ENCODE measurements at regions not wholly inside any gene's neighbourhood (a gene's known extent, or its start where the extent isn't known, plus 50 kb on each side); places are given as distances from the start of the nearest gene placed in this dataset.

- Histone ChIP-seq H3K27me3 (ENCODE audit: insufficient read depth, low read length) (peaks cover 27% of the 10 kb centered on the region), H3K9me3 (ENCODE audit: control insufficient read depth in 1 of 2, insufficient read depth in 1 of 2, low read depth in 1 of 2, low read length in 2 of 2) (no peaks in the 10 kb centered on the region), H3K9me2 (ENCODE audit: insufficient read depth) (no peaks in the 10 kb centered on the region), H3K4me1 (ENCODE audit: control insufficient read depth in 1 of 2, insufficient read depth in 2 of 2, low read length in 2 of 2) (no peaks in the 10 kb centered on the region), H3K79me2 (ENCODE audit: insufficient read depth, low read length) (no peaks in the 10 kb centered on the region), H4K20me1 (ENCODE audit: insufficient read depth) (no peaks in the 10 kb centered on the region), H2AFZ (ENCODE audit: low read depth, low read length, poor library complexity, severe bottlenecking) (no peak overlapping the region), H3K4me3 (replicated peaks in 1 of 2; ENCODE audit: low read depth in 1 of 2, low read length in 2 of 2) (no peak overlapping the region), H3K9ac (ENCODE audit: low read length) (no peak overlapping the region), H3K4me2 (ENCODE audit: low read length) (no peak overlapping the region), H3K27ac (ENCODE audit: low read depth, low read length) (no peak overlapping the region), H3K36me3 (ENCODE audit: control insufficient read depth in 1 of 2, insufficient read depth in 2 of 2, low read length in 2 of 2) (no peaks in the 10 kb centered on the region)
- TF ChIP-seq CTCF (IDR thresholded peaks at IDR 0.05 in 2 of 3, conservative IDR thresholded peaks at IDR 0.05 in 1 of 3; ENCODE audit: borderline replicate concordance in 1 of 3, insufficient read depth in 1 of 3, low read depth in 2 of 3, low read length in 2 of 3) (no peak), SRF (IDR thresholded peaks at IDR 0.05; ENCODE audit: low read depth) (no peak), ZFX (IDR thresholded peaks at IDR 0.05) (no peak), TCF7L2 (IDR thresholded peaks at IDR 0.05; ENCODE audit: borderline replicate concordance, extremely low read depth, insufficient read depth, insufficient read length) (no peak), EZH2phosphoT487 (IDR thresholded peaks at IDR 0.05; ENCODE audit: borderline replicate concordance) (no peak), YY1 (IDR thresholded peaks at IDR 0.05; ENCODE audit: extremely low read depth, insufficient replicate concordance, low read depth, low read length) (no peak), RAD21 (IDR thresholded peaks at IDR 0.05; ENCODE audit: low read depth) (no peak), CEBPB (IDR thresholded peaks at IDR 0.05; ENCODE audit: low read depth) (no peak), FOSL1 (IDR thresholded peaks at IDR 0.05; ENCODE audit: low read depth) (no peak), ATF3 (IDR thresholded peaks at IDR 0.05) (no peak), CBX3 (IDR thresholded peaks at IDR 0.05; ENCODE audit: low read depth) (no peak), EZH2 (IDR thresholded peaks at IDR 0.05) (no peak), SP1 (IDR thresholded peaks at IDR 0.05; ENCODE audit: low read depth) (no peak), POLR2AphosphoS5 (IDR thresholded peaks at IDR 0.05; ENCODE audit: low read depth, low read length) (no peak), MAX (IDR thresholded peaks at IDR 0.05) (no peak), REST (IDR thresholded peaks at IDR 0.05; ENCODE audit: low read depth) (no peak), ELF1 (IDR thresholded peaks at IDR 0.05; ENCODE audit: borderline replicate concordance, low read depth) (no peak), JUND (IDR thresholded peaks at IDR 0.05) (no peak)
- ChIA-PET CTCF (no interaction called here), POLR2A (no interaction called here), RAD21 (ENCODE audit: low non-redundant PET in 1 of 2, low total read pairs in 2 of 2, uncharacterized antibody in 2 of 2, unreplicated experiment in 2 of 2) (no interaction called here)
- BruUV-seq (replicated peaks) = no TSS peak
- intact Hi-C loops (cut with micrococcal nuclease) = no loop called here
- DNase-seq (ENCODE audit: low read depth, low spot score) (no peak), ATAC-seq (no peak)
Measured at GRCh38 chr7:25622695-25623094, 394.4 kb upstream of the NPVF start.

Data from HCT116 (cell line).